RWPE2 (cell line): ENCODE measurements at regions not wholly inside any gene's neighbourhood (a gene's known extent, or its start where the extent isn't known, plus 50 kb on each side); places are given as distances from the start of the nearest gene placed in this dataset.

Source experiments
- ATAC-seq: fragments of 200-7000 bp; cut with Tn5 transposase; 3 replicates; pipeline ENCODE4 v1.9.1; 2021; ENCODE audit warnings: low read depth
- DNase-seq: peaks from one replicate; pipeline ENCODE4 v3.0.0-alpha.2; 2020; ENCODE audit warnings: low spot score
- H3K27ac ChIP-seq: fragments of 450-650 bp; 2 replicates; pipeline ENCODE4 v1.5.1; 2017; ENCODE audit warnings: mild to moderate bottlenecking; ENCODE audit not compliant: poor library complexity, severe bottlenecking
- H3K27me3 ChIP-seq: fragments of 250-450 bp; sonication (Bioruptor Pico); 2 replicates; pipeline ENCODE4 v1.5.1; 2021; ENCODE audit warnings: mild to moderate bottlenecking, moderate library complexity; ENCODE audit not compliant: insufficient read depth, poor library complexity, severe bottlenecking
- H3K36me3 ChIP-seq: fragments of 250-450 bp; sonication (Bioruptor Pico); 2 replicates; pipeline ENCODE4 v1.5.1; 2020; ENCODE audit warnings: low read depth, mild to moderate bottlenecking, moderate library complexity
- H3K4me1 ChIP-seq: fragments of 250-450 bp; sonication (Bioruptor Pico); 2 replicates; pipeline ENCODE4 v1.5.1; 2021; ENCODE audit warnings: mild to moderate bottlenecking, moderate library complexity; ENCODE audit not compliant: insufficient read depth, poor library complexity, severe bottlenecking
- H3K4me3 ChIP-seq: fragments of 250-450 bp; sonication (Bioruptor Pico); 2 replicates; pipeline ENCODE4 v1.5.1; 2021; ENCODE audit warnings: mild to moderate bottlenecking, moderate library complexity; ENCODE audit not compliant: severe bottlenecking
- H3K9me3 ChIP-seq: fragments of 250-450 bp; sonication (Bioruptor Pico); 2 replicates; pipeline ENCODE4 v1.5.1; 2021; ENCODE audit warnings: mild to moderate bottlenecking, moderate library complexity; ENCODE audit not compliant: severe bottlenecking
- TF ChIP-seq, protein P1 (sequence below): fragments of 450-650 bp; IDR thresholded peaks from one replicate; pipeline ENCODE4 v1.5.1; 2017; ENCODE audit warnings: mild to moderate bottlenecking, moderate library complexity; ENCODE audit not compliant: poor library complexity, severe bottlenecking

- peaks cover 14% of the 10 kb centered on the region for H3K9me3 ChIP-seq
- ATAC-seq (no peak), DNase-seq (no peak)
- H3K36me3 ChIP-seq: no peaks in the 10 kb centered on the region
- H3K4me3 ChIP-seq: no peak overlapping the region
- H3K27me3 ChIP-seq: no peaks in the 10 kb centered on the region
- TF ChIP-seq, protein P1, sequence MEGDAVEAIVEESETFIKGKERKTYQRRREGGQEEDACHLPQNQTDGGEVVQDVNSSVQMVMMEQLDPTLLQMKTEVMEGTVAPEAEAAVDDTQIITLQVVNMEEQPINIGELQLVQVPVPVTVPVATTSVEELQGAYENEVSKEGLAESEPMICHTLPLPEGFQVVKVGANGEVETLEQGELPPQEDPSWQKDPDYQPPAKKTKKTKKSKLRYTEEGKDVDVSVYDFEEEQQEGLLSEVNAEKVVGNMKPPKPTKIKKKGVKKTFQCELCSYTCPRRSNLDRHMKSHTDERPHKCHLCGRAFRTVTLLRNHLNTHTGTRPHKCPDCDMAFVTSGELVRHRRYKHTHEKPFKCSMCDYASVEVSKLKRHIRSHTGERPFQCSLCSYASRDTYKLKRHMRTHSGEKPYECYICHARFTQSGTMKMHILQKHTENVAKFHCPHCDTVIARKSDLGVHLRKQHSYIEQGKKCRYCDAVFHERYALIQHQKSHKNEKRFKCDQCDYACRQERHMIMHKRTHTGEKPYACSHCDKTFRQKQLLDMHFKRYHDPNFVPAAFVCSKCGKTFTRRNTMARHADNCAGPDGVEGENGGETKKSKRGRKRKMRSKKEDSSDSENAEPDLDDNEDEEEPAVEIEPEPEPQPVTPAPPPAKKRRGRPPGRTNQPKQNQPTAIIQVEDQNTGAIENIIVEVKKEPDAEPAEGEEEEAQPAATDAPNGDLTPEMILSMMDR: no peak
- no peak overlapping the region for H3K27ac ChIP-seq
- no peaks in the 10 kb centered on the region for H3K4me1 ChIP-seq
Observed at GRCh38 chr1:45258059-45258650, 51.8 kb upstream of the ZSWIM5 start.

- no peak for DNase-seq
- no peak overlapping the region for H3K27ac ChIP-seq
- H3K9me3 ChIP-seq: peaks cover 14% of the 10 kb centered on the region
- H3K27me3 ChIP-seq: no peaks in the 10 kb centered on the region
- H3K4me3 ChIP-seq: no peak overlapping the region
- no peaks in the 10 kb centered on the region for H3K4me1 ChIP-seq
- TF ChIP-seq, protein P1: no peak
- no peaks in the 10 kb centered on the region for H3K36me3 ChIP-seq
- ATAC-seq: no peak
Observed at GRCh38 chr1:45259053-45259452, 52.6 kb upstream of the ZSWIM5 start.

DNA sequence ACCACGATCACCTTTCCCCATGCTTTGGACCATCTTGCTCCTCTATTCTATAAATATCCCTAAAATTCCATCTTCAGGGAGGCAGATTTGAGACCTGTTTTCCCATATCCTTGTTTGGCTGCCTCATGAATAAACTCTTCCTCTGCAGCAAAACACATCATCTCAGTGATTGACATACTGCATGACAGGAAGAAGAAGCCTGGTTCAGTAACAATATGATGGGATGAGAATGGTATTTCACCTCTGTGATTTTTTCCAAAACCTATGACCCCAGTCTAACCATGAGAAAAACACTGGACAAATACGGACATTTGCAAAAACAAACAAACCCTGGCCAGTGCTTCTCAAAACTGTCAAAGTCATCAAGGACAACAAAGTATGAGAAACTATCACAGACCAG, 53.8 kb upstream of the ZSWIM5 start:
- Histone ChIP-seq H3K36me3 (no peaks in the 10 kb centered on the region), H3K4me1 (no peaks in the 10 kb centered on the region), H3K27me3 (no peaks in the 10 kb centered on the region), H3K4me3 (no peak overlapping the region), H3K27ac (no peak overlapping the region), H3K9me3 (peaks cover 14% of the 10 kb centered on the region)
- ATAC-seq: no peak
- TF ChIP-seq, protein P1: no peak
- DNase-seq: no peak

- no peak for DNase-seq
- TF ChIP-seq, protein P1: no peak
- Histone ChIP-seq H3K36me3 (no peaks in the 10 kb centered on the region), H3K4me1 (peaks cover 7% of the 10 kb centered on the region), H3K27me3 (no peaks in the 10 kb centered on the region), H3K4me3 (no peak overlapping the region), H3K27ac (no peak overlapping the region), H3K9me3 (peaks cover 4% of the 10 kb centered on the region)
- ATAC-seq: no peak
Observed at GRCh38 chr1:45263132-45263531, 56.7 kb upstream of the ZSWIM5 start.

GRCh38 chr1:45265244-45265643, 58.8 kb upstream of the ZSWIM5 start:
- H3K27me3 ChIP-seq: no peaks in the 10 kb centered on the region
- H3K9me3 ChIP-seq: no peaks in the 10 kb centered on the region
- no peak for DNase-seq
- TF ChIP-seq, protein P1: no peak
- H3K4me3 ChIP-seq: no peak overlapping the region
- H3K36me3 ChIP-seq: no peaks in the 10 kb centered on the region
- ATAC-seq: no peak
- H3K27ac ChIP-seq: no peak overlapping the region
- peaks cover 7% of the 10 kb centered on the region for H3K4me1 ChIP-seq
